CD4-positive, CD25-positive, alpha-beta regulatory T cell (primary cell): ENCODE measurements at regions not wholly inside any gene's neighbourhood (a gene's known extent, or its start where the extent isn't known, plus 50 kb on each side); places are given as distances from the start of the nearest gene placed in this dataset.

ENCODE experiments used
- ATAC-seq, 2 donors: fragments of 150-1000 bp; cut with Tn5 transposase; one replicate each; pipeline ENCODE4 v1.10.0; 2021; ENCODE audit warnings: low read depth in 2 of 2, moderate number of reproducible peaks in 2 of 2, moderate library complexity in 1 of 2
- DNase-seq, 3 donors: peaks; one replicate each; pipeline versions ENCODE4 v3.0.0 to v3.0.0-alpha.2; 2012 to 2022; ENCODE audit warnings: mixed read lengths in 1 of 3
- H3K27ac ChIP-seq: one replicate; pipeline ENCODE4 v1.7.0; 2013; ENCODE audit warnings: mild to moderate bottlenecking, low read length; ENCODE audit not compliant: insufficient read depth, poor library complexity, severe bottlenecking
- H3K27me3 ChIP-seq: one replicate; pipeline ENCODE4 v1.7.0; 2013; ENCODE audit warnings: low read length; ENCODE audit not compliant: control insufficient read depth, insufficient read depth
- H3K36me3 ChIP-seq: one replicate; pipeline ENCODE4 v1.7.0; 2013; ENCODE audit warnings: mild to moderate bottlenecking, low read length, moderate library complexity; ENCODE audit not compliant: control insufficient read depth, insufficient read depth
- H3K4me1 ChIP-seq: 2 replicates; pipeline ENCODE4 v1.7.0; 2013; ENCODE audit warnings: mild to moderate bottlenecking, low read length; ENCODE audit not compliant: insufficient read depth, control insufficient read depth, poor library complexity, severe bottlenecking
- H3K4me3 ChIP-seq: one replicate; pipeline ENCODE4 v1.7.0; 2013; ENCODE audit warnings: low read depth, mild to moderate bottlenecking, low read length, moderate library complexity
- H3K9me3 ChIP-seq, 2 experiments: 1 replicate in 1 of 2; 2 replicates in 1 of 2; pipeline ENCODE4 v1.7.0; 2013; ENCODE audit warnings: low read length in 2 of 2, mild to moderate bottlenecking in 1 of 2, moderate library complexity in 1 of 2; ENCODE audit not compliant: control insufficient read depth in 2 of 2
- H3K27ac Mint-ChIP-seq, 3 donors: one replicate each; pipeline ENCODE4 v1.8.0; 2020 to 2022; ENCODE audit warnings: mild to moderate bottlenecking in 3 of 3, mixed read lengths in 3 of 3, moderate library complexity in 2 of 3
- H3K27me3 Mint-ChIP-seq: one replicate; pipeline ENCODE4 v1.8.0; 2022; ENCODE audit warnings: mild to moderate bottlenecking, mixed read lengths
- H3K36me3 Mint-ChIP-seq: one replicate; pipeline ENCODE4 v1.8.0; 2020; ENCODE audit warnings: mixed read lengths
- H3K4me1 Mint-ChIP-seq, 4 donors: one replicate each; pipeline ENCODE4 v1.8.0; 2020 to 2022; ENCODE audit warnings: mixed read lengths in 4 of 4, mild to moderate bottlenecking in 1 of 4
- H3K4me3 Mint-ChIP-seq, 4 donors: one replicate each; pipeline ENCODE4 v1.8.0; 2020 to 2022; ENCODE audit warnings: mild to moderate bottlenecking in 4 of 4, mixed read lengths in 4 of 4, moderate library complexity in 3 of 4
- H3K9me3 Mint-ChIP-seq, 7 donors: one replicate each; pipeline ENCODE4 v1.8.0; 2020 to 2022; ENCODE audit warnings: mixed read lengths in 7 of 7, mild to moderate bottlenecking in 3 of 7, moderate library complexity in 2 of 7

- no peak overlapping the region for H3K27ac Mint-ChIP-seq
- H3K27me3 ChIP-seq, result no peaks in the 10 kb centered on the region
- peak in 1 of 3 donors; percentile 7 for DNase-seq
- peak overlapping the region in 1 of 4 donors; percentile 21 for H3K4me3 Mint-ChIP-seq
- no peaks in the 10 kb centered on the region for H3K4me1 ChIP-seq
- H3K4me1 Mint-ChIP-seq, result no peaks in the 10 kb centered on the region
- no peak for ATAC-seq
- peaks cover 0 to 38% (median 15%) of the 10 kb centered on the region in 7 donors for H3K9me3 Mint-ChIP-seq
- no peak overlapping the region for H3K4me3 ChIP-seq
- H3K9me3 ChIP-seq, result peaks cover 25 to 29% of the 10 kb centered on the region in 2 experiments
- H3K36me3 ChIP-seq, result no peaks in the 10 kb centered on the region
- H3K27ac ChIP-seq, result no peak overlapping the region
- H3K36me3 Mint-ChIP-seq, result peaks cover 6% of the 10 kb centered on the region
- peaks cover 19% of the 10 kb centered on the region for H3K27me3 Mint-ChIP-seq
Observed at GRCh38 chr4:98193459-98194105, 50.3 kb upstream of the STPG2 start.
